GM12875 (cell line): ENCODE measurements at regions not wholly inside any gene's neighbourhood (a gene's known extent, or its start where the extent isn't known, plus 50 kb on each side); places are given as distances from the start of the nearest gene placed in this dataset.
"Not testable (repeated sequence)": the region's sequence is repeated elsewhere in the genome, so short reads cannot be mapped to it uniquely, and the experiment has no call there.

Experiments used
- H3K4me3 ChIP-seq: one replicate; pipeline ENCODE4 v1.5.1; 2011; ENCODE audit warnings: low read depth, low read length, control low read depth
- TF ChIP-seq, protein P1 (sequence below): IDR thresholded peaks from 2 replicates; pipeline ENCODE4 v1.5.1; 2011; ENCODE audit warnings: low read depth, mild to moderate bottlenecking, control low read depth, inconsistent platforms, low read length, moderate library complexity, borderline replicate concordance; ENCODE audit not compliant: insufficient read depth

DNA sequence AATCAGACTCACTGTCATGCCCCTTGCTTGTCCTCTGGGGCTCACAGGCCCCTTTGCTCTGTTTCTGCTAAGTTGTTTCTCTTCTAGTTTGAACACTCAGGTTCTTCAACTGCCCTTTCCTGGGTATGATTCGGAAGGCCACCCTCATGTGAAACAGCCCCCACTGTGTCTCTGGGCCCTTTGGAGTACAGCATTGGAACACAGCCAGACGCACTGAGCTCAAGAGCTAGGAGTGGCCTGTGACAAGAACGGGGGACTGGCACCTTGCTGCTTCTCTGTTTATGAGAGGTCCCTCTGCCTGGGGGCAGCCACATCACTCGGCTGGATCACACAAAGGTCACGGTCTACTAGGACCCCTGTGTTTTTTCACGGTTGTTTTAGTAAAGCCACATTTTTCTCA, 114.4 kb upstream of the ZC3H12A start:
- H3K4me3 ChIP-seq = no peak overlapping the region
- TF ChIP-seq, protein P1, sequence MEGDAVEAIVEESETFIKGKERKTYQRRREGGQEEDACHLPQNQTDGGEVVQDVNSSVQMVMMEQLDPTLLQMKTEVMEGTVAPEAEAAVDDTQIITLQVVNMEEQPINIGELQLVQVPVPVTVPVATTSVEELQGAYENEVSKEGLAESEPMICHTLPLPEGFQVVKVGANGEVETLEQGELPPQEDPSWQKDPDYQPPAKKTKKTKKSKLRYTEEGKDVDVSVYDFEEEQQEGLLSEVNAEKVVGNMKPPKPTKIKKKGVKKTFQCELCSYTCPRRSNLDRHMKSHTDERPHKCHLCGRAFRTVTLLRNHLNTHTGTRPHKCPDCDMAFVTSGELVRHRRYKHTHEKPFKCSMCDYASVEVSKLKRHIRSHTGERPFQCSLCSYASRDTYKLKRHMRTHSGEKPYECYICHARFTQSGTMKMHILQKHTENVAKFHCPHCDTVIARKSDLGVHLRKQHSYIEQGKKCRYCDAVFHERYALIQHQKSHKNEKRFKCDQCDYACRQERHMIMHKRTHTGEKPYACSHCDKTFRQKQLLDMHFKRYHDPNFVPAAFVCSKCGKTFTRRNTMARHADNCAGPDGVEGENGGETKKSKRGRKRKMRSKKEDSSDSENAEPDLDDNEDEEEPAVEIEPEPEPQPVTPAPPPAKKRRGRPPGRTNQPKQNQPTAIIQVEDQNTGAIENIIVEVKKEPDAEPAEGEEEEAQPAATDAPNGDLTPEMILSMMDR = no peak

DNA sequence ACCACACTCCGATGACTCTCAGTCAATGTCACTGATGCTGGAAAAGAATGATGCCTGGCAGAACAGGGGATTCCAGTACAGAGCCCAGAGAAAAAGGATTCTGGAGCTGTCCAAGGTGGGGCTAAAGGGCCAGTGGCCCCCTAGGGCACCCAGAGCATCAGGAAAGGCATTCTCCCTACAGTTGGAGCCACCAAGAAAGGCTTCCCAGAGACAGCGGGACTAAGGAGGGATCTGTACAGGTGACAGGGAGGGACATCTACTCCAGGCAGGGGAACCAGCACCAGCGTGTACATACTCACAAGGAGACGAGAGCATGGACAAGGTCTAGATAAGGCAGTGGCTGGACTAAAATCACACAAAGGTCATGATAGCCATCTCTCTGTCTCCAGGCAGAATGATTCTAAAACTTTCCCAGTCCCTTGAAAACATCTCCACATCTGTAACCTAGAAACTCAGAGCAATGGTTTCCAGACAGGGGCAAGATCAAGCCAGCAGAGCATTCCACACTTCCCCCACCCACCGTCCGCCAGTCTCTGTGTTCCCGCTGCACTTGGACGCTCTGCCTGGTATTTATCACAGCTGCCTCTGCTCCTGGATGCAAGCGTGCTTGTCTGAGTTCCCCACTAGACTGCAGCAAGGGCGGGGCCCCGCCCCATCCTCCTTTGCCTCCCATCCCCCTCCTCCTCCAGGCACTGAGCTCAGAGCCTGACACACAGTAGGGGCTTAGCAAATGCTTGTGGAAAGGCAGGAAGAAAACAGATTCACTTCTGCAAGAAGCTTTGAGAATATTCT, 111.6 kb upstream of the ZC3H12A start:
- TF ChIP-seq, protein P1 = no peak
- H3K4me3 ChIP-seq = no peak overlapping the region

DNA sequence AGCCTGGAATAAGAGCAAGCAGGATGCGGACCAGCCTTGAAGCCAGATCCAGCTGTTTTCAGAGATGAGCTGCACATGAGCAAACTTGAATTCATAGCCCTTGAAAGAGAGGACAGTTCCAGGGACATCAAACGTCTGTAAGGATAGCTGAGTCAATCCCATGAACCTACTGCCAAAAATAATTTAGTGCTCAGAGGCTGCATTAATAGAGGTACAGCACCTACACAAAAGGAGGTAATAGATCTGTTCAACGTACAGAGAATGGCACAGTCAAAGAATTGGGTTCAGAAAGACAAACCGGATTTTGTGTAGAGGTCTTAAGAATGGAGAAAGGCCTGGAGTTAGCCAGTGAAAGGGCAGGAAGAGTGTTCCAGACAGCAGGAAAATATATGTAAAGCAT, 110.8 kb upstream of the ZC3H12A start:
- no peak overlapping the region for H3K4me3 ChIP-seq
- TF ChIP-seq, protein P1 = no peak

DNA sequence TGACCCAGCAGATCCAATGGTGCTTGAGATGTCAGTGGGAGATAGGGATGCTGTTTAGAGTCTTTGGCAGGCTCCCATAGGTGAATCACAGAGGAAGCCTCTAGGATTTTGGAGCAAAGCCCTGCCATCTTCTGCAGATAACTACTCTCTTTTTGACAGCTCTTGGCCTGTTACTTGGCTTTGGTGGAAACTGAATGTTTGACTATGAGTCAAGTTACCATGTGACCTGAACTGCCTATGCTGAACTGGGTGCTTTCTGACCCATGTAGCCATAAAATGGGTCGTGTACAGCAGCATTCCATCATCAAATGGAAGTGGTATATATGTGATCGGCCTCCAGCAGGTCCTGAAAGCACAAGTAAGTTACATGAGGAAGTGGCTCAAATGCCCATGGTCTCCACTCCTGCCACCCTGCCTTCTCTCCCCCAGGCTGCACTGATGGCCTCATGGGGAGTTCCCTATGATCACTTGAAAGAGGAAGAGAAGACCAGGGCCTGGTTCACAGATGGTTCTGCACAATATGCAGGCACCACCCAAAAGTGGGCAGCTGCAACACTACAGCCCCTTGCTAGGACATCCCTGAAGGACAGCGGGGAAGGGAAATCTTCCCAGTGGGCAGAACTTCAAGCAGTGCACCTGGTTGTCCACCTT, 105.6 kb upstream of the ZC3H12A start:
- H3K4me3 ChIP-seq = not testable (repeated sequence)

DNA sequence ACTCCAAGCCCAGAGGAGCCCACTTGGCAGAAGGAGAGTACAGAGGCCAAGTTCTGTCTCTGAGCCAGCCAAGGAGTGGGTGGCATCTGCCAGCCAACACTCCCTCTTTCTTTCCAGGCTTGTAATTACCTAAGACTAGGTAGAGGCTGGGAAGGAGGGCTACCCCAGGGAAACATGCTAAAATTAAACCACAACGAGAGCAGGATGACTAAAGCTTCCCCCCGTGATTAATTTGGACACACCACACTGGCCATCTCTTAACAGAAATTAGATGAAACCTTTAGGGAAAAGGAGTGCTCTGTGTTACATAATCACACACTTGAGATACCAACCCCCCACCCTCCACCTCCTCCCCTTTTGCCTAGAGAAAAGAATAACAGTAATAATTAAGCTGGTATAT, 102.1 kb upstream of the ZC3H12A start:
- TF ChIP-seq, protein P1 = no peak

DNA sequence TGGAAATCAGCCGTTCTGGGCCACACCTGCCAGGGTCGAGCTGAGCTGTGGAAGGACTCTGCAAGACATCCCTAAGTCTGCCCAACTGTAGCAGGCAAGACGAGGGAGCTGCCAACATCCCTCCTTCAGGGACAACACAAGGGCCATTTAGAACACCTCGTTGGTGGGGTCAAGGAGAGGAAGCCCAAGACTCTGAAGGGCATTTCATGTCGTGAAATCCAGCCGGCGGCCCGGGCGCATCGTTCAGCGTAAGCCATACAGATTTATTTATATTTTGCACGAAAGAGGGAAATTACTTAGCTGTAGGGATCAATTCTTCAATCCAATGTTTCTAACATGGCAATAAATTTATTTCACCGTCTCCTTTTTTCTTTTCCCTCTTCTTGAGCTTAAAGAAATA, 101.7 kb upstream of the ZC3H12A start:
- no peak overlapping the region for H3K4me3 ChIP-seq
- TF ChIP-seq, protein P1 = no peak

More for the DNA sequence above, 102.1 kb upstream of the ZC3H12A start:
- H3K4me3 ChIP-seq = no peak overlapping the region

GRCh38 chr1:37373413-37373812, 101.0 kb upstream of the ZC3H12A start:
- H3K4me3 ChIP-seq = no peak overlapping the region
- TF ChIP-seq, protein P1 = no peak

- H3K4me3 ChIP-seq = not testable (repeated sequence)
These were observed 93.8 kb upstream of the ZC3H12A start for GRCh38 chr1:37380546-37380945.
